ENCODE measurements at regions not wholly inside any gene's neighbourhood (a gene's known extent, or its start where the extent isn't known, plus 50 kb on each side); places are given as distances from the start of the nearest gene placed in this dataset.
"Not testable (repeated sequence)": the region's sequence is repeated elsewhere in the genome, so short reads cannot be mapped to it uniquely, and the experiment has no call there.

DNA sequence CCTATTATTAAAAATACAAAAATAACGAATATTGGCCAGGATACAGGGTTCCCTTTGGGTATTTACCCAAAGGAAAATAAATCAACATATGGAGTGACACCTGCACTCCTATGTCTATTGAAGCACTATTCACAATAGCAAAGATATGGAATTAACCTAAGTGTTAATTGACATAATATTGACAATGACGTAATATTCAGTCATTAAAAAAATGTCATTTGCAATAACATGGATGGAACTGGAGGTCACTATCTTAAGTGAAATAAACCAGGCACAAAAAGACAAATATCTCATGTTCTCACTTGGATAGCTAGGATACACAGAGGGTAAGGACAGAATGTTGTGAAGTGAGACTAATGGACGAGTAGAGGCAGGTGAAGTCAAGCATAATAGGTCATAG lies 326.3 kb upstream of the PTGER4 start:
- DNase-seq (ENCODE audit: low spot score): no peak

DNA sequence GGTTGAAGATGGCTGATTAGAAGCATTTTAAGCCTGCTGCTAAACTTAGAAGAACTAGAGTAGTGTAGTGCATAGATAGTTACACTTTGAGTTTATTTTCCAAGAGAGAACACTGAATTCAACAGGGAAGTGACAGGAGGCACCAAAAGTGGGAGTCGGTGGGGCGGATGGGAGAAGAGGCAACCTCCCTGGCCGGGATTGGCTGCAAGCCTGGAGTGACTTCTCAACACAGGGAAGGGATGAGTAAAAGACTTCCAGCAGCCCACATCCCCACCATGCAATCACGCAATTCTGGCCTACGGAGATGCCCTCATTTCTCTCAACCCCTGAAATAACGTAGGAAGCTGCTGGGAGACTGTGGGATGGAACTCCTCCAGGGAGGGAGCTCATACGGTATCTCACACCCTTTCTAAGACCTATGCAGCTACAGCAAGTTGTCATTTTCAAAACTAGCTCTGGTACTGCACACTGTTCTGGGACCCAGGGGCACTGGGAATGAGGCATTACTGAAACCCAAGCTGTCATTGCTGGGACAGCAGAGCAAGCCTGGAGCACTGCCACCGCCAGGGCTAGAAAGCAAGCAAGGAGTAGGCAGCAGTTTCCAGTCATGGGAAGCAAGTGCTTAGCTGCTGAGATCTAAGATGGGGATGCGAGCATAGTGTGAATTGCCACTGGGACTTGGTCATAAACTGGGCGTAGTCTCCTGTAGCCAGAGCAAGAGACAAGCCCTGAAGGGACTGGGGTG lies 331.6 kb upstream of the PTGER4 start:
- no peak for DNase-seq (ENCODE audit: low spot score)

DNA sequence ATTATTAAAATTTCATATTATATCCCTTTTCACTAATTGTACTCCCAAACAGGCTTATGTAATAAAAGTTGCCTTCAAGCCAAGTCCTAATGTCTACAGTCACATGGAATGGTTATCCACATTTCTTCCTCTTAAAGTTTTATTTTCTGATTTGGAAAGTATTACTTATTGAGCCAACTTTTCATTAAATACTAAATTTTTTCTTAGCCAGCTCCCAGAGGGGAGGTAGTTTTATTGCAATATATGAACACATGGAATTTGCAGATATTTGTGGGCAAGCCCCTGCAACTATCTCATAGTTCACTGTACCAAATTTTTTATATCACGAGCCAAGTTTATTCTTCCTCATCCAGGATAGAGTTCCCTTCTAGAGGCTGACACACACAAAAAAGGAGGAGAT lies 332.8 kb upstream of the PTGER4 start:
- DNase-seq (ENCODE audit: low spot score): no peak

DNA sequence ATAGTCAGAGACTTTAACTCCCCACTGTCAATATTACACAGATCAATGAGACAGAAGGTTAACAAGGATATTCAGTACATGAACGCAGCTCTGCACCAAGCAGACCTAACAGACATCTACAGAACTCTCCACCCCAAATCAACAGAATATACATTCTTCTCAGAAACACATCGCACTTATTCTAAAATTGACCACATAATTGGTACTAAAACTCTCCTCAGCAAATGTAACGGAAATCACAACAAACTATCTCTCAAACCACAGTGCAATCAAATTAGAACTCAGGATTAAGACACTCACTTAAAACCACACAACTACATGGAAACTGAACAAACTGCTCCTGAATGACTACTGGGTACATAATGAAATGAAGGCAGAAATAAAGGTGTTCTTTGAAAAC lies 341.3 kb upstream of the PTGER4 start:
- DNase-seq (ENCODE audit: low spot score): not testable (repeated sequence)

DNA sequence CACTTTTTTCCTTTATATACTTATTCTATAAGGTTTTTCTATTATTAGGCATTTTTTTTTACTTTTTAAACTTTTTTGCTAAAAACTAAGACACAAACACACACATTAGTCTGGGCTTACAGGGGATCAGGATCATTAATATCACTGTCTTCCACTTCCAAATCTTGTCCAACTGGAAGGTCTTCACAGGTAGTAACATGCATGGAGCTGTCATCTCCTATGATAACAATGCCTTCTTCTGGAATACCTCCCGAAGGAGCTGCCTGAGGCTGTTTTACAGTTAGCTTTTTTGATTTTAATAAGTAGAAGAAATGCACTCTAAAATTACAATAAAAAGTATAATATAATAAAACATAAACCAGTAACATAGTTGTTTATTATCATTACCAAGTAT lies 345.5 kb upstream of the PTGER4 start:
- DNase-seq (ENCODE audit: low spot score): no peak

DNA sequence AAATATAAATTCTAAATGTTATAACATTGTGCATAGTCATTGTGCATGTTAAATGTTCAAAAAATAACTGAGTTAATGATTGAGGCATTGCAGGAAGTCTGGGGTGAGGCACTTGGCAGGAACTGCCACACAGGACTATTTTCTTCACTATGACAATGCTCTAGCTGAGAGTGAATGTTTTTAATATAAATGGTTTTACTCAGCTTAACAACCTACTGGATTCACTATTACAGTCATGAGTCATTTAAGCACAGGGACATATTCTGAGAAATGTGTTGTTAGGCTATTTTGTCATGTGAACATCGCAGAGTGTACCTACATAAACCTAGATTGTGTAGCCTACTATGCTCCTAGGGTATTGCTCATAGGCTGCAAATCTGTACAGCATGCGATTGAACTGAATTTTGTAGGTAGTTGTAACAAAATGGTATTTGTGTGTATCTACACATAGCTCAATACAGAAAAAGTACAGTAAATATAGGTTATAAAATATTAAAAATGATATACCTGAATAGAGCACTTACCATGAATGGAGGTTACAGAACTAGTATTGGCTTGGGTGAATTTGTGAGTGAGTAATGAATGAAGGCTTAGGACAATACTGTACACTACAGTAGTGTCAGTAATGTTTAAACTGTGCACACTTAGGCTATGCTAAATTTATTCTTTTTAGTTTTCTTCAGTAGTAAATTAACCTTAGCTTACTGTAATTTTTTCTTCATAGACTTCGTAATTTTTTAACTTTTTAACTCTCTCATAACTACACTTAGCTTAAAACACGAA lies 346.1 kb upstream of the PTGER4 start:
- DNase-seq (ENCODE audit: low spot score): no peak

DNA sequence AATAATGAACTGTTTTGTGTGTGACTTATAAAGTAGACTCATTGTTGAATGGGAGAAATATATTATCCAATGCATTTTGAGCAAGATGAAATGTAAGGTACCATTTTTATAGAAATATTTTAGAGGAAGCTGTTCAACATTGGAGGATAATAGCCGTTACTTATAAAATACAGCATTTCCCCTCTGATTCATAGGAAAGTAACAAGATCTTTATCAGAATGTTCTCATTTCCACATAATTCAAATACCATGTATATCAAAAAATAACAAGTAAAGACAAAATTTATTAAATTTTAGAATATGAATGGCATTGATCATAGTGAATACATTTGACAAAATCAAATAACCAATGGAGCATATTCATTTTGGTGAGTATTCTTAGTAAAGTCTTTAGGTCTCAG lies 346.7 kb upstream of the PTGER4 start:
- DNase-seq (ENCODE audit: low spot score): no peak

DNA sequence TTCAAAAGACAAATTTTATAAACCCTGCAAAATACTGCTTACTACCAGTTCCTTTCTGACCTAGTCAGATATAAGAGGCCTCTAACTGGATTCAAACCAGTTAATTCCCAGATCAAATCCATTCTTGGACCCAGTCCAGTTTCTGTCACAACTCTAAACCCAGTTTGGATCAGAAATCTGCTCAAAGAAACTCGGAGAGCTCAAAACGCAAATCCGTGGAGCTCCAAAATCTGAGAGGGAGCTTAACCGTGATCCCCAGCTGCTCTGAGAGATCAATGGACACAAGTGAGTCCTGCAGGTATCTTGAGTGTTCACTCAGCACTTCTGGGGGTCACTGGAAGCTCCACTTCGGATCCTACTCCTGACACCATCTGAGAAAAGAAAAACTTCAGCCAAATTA lies 348.1 kb upstream of the PTGER4 start:
- no peak for DNase-seq (ENCODE audit: low spot score)

DNA sequence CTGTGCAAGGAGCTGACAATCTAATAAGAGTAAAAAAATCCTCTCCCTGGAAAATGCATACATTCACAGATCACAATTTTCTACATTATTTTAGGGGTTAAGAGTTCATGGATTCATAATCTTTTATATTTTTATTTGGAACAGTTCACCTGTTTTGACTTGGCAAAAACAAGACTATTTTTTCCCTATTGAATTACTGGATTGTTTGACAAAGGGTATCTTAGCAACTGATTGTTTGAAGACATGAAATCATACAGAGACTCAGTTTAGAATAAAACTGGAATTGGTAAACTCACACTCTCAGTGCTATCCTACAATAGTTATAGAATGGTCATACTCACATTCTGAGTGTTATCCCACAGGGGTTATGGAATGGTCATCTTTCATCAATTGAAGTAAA lies 358.2 kb upstream of the PTGER4 start:
- no peak for DNase-seq (ENCODE audit: low spot score)

DNA sequence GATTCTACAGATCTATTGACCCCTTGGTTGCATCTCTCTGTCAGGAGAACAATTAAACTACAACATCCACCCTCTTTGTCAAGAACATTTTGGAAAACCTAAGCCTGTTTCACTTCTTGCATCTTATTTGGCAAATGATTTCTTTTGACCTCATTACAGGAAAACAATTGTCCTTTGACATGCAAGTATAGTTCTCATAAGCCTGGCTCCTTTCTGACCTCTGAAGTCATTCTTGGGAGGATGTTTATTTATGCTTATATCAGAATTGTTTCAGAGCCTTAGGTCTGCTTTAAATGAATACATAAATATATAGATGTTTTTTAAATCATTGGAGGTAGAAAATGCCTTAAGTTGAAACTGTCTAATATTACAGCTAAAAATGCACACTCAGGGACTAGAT lies 361.3 kb upstream of the PTGER4 start:
- DNase-seq (ENCODE audit: low spot score): no peak

DNA sequence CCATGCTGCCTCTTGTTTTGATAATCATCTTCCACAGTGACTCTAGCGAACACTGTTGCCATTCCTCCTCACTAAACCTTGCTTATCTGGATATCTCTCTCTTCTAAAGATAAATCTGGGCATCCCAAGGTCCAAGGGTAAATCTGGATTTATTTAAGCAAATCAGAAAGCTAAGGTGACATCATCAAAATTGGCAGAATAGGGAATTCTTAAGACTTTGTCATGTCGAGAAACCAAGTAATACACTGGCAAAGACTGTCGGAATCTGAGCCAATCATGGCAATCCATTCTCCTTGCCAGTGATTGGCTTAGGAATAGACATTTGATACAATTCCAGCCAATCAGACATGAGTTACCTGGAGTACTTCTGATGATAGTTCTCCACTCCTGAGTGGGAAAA lies 362.7 kb upstream of the PTGER4 start:
- DNase-seq (ENCODE audit: low spot score): no peak

DNA sequence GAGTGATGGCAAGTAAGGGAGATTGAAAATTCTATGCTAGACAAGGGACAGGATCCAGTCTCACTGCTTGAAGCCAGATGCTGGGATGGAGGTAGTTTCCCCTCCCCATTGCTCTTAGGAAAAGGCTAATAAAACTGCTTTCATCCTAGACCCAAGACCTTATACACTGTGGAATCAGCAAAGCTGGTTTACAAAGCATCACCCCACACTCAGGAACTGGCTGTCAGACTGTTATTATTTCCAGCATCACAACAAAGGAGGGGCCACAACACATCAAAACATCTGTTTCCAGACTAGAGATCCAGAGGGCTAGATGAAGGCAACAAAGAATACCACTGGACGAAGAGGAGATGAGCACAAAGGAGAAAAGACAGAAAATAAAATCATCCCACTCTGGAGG lies 364.6 kb upstream of the PTGER4 start:
- no peak for DNase-seq (ENCODE audit: low spot score)

DNA sequence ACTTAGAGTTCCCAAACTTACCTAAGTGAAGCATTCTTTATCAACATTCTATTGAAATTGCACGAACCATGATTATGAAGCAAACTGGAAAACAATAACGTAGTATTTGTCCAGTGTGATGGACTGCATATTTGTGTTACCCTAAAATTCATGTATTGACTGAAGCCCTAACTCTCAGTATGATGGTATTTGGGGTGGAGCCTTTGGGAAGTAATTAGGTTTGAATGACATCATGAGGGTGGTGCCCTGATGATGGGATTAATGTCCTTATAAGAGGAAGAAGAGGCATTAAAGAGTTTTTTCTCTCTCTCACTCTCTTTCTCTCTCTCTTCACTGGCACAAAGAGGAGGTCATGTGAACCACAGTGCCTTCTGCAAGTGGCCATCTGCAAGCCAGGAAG lies 365.4 kb upstream of the PTGER4 start:
- DNase-seq (ENCODE audit: low spot score): no peak

DNA sequence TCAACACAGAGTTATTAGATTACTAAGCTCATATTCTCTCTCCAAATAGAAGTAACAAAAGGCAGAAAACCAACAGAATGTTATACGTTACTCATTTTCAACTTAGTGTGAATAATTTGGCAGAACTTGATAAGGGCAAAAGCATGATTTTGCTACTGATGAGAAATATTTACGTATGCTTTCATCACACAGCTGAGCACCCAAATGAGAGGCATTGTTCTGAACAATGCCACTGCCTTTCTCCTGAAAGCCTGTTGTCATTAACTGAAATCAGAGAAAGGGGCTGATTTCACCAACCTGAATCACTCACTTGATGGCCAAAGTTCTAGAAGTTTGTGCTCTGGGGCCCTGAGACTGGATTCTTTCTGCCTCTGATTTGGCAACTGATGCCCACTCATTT lies 367.5 kb upstream of the PTGER4 start:
- DNase-seq (ENCODE audit: low spot score): no peak

DNA sequence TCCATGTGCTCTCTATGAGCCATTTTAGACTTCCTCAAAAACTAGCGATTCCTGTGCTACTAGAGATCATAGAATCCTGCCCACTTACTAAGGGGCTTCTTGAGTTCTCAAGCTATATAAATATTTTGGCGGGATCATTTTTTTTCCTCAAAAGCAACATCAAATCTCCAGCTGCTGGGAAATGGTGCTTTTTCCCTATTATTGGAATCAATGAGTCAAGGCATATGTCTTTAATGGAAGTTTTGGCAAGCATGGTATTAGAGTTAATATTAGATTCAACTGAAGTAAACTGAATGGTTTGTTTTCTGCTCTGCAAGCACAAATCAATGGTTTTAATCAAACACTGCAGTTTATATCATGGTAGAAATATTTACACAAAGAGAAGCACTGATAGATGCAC lies 369.9 kb upstream of the PTGER4 start:
- no peak for DNase-seq (ENCODE audit: low spot score)

DNA sequence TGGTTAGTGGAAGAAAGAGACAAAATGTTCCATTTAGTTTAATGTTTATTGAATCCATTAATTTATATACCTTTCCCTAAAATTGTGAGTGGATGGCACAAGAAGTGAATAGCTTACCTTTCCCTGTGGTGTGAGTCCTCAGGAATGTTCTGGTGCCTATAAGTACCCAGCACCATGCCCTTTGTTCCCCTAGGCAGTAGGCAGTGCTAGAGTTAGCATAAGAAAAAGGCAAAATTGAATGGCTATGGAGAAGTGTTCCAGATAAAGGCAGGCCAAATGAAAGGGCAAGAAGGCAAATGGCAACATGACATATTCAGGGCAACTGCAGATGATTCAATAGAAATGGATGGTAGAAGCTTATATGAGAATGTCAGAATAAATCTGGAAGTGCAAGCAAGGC lies 370.8 kb upstream of the PTGER4 start:
- DNase-seq (ENCODE audit: low spot score): no peak

DNA sequence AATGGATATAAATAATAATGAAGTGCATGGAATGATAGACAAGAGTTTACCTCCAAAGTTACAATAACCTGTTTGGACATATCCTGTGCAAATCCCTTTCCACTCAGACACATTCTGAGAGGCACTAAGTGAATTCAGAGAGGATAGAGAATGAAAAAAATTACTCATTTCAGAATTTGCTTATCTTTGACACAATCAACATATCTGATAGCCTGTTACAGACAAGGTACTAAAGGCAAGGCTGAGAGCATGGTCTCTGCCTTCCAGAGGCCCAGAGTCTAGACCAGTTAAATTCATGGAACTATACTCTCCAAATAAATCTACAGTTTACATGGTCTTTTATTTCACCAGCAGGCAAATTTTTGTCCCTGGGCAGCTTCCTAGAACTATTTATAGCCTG lies 371.8 kb upstream of the PTGER4 start:
- no peak for DNase-seq (ENCODE audit: low spot score)

DNA sequence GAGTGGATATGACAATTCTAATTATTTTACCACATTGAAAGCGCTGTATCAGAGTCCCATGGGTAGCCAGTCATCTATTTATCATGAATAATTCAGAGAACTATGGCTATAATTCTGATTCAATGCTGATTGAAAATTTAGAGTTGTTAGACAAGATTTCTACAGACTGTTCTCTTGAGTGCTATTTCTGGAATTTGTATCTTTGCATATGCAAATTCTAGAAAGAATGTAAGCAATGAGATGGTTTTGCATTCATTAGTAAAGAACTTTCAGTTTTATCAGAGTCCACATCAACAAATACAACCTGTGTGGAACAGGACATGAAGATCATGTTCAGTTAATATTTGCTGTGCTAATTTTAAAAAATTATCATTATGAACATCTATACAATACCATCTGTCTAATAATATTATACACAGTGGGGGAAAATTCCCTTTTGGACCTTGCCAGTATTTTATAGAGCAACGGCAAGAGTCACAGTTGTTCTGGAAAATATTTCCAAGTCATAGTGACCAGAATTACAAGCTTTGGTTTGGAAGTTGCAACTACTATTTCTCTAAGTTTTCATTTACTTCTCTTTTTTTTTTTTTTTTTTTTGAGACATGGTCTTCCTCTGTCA lies 372.7 kb upstream of the PTGER4 start:
- DNase-seq (ENCODE audit: low spot score): no peak

DNA sequence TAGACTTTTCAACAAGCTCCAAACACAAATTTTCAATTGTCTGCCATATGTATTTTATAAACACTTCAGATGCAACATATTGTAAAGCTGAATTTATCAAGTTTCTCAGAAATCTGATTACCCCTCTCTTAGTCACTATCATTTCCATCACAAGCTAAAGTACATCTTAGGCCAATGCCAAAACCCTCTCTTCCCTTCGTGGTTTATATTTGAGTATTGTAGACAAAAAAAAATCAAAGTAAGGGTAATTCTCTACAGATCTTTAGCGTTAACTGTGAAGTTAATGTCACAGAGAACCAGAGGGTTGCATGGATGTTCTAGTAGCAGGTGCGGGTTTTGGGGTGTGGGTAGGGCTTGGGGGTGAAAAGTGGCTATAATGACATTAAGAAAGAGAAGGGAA lies 387.7 kb upstream of the PTGER4 start:
- DNase-seq (ENCODE audit: low spot score): no peak

DNA sequence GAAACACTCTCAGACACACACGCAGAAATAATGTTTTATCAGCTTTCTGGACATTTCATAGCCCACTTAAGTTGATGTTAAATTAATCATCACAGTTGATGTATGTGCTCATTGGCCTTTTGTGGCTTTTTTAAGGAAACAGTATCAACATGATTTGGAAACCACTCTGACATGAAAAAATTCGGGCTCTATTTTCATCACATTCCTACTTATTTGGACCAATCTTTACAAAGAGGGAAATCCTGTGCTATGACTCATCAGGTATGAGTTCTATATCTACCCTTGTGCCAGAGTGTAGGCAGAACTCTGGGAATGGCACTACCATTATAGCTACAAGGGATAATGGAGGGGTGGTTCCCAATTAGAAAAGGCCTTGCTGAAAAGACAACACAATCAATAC lies 388.4 kb upstream of the PTGER4 start:
- DNase-seq (ENCODE audit: low spot score): no peak

DNA sequence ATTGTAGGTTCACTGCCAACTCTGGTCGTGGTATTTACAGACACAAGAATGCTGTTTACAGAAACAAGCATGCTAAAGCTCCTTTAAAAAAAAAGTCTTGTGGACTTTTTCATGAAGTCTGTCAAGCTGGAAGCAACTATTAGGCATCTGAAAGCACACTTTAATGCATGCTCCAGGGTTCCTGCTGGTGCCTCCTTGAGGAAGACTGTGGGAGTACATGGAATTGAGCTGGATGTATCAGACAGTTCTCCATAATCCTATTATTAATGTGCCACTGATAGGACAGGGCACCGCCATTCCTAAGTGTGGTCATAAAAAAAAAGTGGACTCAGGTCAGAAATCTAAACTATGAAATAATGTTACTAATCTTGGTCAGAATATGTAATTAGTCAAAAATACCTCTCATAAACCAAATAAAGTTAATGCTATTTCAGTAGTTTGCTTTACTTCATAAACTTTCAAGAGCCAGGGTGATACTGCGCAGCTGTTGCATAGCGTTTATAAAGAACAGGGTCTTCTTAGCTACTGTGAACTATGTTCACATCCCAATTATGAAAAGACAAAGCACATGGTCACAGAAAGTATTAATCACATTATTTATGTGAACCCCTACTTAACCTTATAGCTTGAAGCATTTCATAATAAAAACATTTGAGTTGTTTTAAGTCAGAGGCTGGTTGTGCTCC lies 390.8 kb upstream of the PTGER4 start:
- no peak for DNase-seq (ENCODE audit: low spot score)

DNA sequence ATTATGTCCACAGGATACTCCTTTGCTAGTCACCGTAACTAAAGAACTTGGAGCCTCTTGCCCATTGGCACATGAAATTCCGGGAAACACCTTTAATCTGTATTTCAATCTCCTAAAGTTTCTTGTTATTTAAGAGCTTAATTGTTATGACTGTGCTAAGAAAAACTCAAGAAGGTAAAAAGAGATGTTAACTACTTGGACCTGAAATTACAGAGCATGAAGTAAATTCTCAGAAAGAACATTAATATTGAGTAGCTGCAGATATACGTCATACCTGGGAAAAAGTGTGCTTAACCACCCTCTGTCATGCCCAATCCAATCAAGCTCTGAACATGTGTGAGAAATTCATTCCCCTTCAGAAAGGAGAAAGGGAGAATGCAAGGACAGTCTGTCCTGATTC lies 394.9 kb upstream of the PTGER4 start:
- no peak for DNase-seq (ENCODE audit: low spot score)

DNA sequence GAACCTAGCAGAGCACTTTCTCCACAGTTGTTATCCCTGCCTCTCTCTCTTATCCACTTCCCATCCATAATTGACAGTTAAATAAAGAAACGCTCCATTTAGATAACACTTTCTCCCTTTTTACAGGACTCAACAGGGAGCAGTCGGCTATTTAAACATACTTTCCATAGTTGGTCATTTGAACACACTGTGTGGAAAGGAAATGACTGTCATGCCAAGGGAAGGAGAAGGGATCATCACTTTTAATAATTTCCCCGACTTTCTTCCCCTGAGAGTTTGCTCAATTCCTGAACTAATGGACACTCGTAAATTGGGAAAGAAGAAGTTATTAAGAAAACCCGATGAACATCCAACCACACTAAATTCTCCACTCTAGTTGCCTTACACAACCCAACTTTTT lies 400.8 kb upstream of the PTGER4 start:
- DNase-seq (ENCODE audit: low spot score): no peak

All from ureter (tissue), 1 donor.